ENCODE measurements at regions not wholly inside any gene's neighbourhood (a gene's known extent, or its start where the extent isn't known, plus 50 kb on each side); places are given as distances from the start of the nearest gene placed in this dataset.

GRCh38 chr21:14866859-14867765 is 197.7 kb downstream of the NRIP1 start:
- TF ChIP-seq RAD21 (IDR thresholded peaks at IDR 0.05; ENCODE audit: low read length) (no peak), POLR2AphosphoS5 (IDR thresholded peaks at IDR 0.05; ENCODE audit: low read depth, low read length) (no peak), FOXM1 (IDR thresholded peaks at IDR 0.05; ENCODE audit: low read depth) (no peak), RFX5 (IDR thresholded peaks at IDR 0.05; ENCODE audit: low read length) (no peak), SMC3 (IDR thresholded peaks at IDR 0.05; ENCODE audit: low read depth, low read length) (no peak)
- TF ChIP-seq, protein P1, sequence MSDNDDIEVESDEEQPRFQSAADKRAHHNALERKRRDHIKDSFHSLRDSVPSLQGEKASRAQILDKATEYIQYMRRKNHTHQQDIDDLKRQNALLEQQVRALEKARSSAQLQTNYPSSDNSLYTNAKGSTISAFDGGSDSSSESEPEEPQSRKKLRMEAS (IDR thresholded peaks at IDR 0.05; ENCODE audit: low read depth): no peak
- TF ChIP-seq, protein P2, sequence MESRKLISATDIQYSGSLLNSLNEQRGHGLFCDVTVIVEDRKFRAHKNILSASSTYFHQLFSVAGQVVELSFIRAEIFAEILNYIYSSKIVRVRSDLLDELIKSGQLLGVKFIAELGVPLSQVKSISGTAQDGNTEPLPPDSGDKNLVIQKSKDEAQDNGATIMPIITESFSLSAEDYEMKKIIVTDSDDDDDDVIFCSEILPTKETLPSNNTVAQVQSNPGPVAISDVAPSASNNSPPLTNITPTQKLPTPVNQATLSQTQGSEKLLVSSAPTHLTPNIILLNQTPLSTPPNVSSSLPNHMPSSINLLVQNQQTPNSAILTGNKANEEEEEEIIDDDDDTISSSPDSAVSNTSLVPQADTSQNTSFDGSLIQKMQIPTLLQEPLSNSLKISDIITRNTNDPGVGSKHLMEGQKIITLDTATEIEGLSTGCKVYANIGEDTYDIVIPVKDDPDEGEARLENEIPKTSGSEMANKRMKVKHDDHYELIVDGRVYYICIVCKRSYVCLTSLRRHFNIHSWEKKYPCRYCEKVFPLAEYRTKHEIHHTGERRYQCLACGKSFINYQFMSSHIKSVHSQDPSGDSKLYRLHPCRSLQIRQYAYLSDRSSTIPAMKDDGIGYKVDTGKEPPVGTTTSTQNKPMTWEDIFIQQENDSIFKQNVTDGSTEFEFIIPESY (IDR thresholded peaks at IDR 0.05; ENCODE audit: borderline replicate concordance, low read depth): no peak
- TF ChIP-seq, protein P3, sequence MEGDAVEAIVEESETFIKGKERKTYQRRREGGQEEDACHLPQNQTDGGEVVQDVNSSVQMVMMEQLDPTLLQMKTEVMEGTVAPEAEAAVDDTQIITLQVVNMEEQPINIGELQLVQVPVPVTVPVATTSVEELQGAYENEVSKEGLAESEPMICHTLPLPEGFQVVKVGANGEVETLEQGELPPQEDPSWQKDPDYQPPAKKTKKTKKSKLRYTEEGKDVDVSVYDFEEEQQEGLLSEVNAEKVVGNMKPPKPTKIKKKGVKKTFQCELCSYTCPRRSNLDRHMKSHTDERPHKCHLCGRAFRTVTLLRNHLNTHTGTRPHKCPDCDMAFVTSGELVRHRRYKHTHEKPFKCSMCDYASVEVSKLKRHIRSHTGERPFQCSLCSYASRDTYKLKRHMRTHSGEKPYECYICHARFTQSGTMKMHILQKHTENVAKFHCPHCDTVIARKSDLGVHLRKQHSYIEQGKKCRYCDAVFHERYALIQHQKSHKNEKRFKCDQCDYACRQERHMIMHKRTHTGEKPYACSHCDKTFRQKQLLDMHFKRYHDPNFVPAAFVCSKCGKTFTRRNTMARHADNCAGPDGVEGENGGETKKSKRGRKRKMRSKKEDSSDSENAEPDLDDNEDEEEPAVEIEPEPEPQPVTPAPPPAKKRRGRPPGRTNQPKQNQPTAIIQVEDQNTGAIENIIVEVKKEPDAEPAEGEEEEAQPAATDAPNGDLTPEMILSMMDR (IDR thresholded peaks at IDR 0.05): no peak

Data from SK-N-SH (cell line).